ENCODE measurements at regions not wholly inside any gene's neighbourhood (a gene's known extent, or its start where the extent isn't known, plus 50 kb on each side); places are given as distances from the start of the nearest gene placed in this dataset.

- no peaks in the 10 kb centered on the region for H3K9me1 ChIP-seq (ENCODE audit: control insufficient read depth, insufficient read depth, low read length)
- no peaks in the 10 kb centered on the region for H3K36me3 ChIP-seq (ENCODE audit: control insufficient read depth, insufficient read depth, low read length)
- BruUV-seq (replicated peaks): no TSS peak
- no peaks in the 10 kb centered on the region for H3K79me2 ChIP-seq (ENCODE audit: control insufficient read depth, insufficient read depth, low read length)
- intact Hi-C loops (cut with micrococcal nuclease): no loop called here
- peak overlapping the region; percentile 36 for H3K4me2 ChIP-seq (ENCODE audit: insufficient read depth, low read length)
- 1% methylated on average over 3 of the region's 3 CpGs for WGBS (ENCODE audit: insufficient coverage, low coverage, missing lambda C conversion rate)
- no peak overlapping the region for H3K4me3 ChIP-seq
- H3K4me1 ChIP-seq (replicated peaks in 1 of 2; ENCODE audit: control insufficient read depth in 2 of 2, insufficient read depth in 2 of 2, low read length in 2 of 2): peaks cover 3 to 14% of the 10 kb centered on the region in 2 experiments; a peak in 3 of 5 replicates
- DNase-seq (ENCODE audit: extremely low read depth in 1 of 4, low spot score in 3 of 4) (peak in 2 of 4 experiments; percentile 64 to 77), FAIRE-seq (peak; percentile 77), ATAC-seq (peak; percentile 81)
- peaks cover 2 to 8% of the 10 kb centered on the region in 2 experiments; a peak in 2 of 5 replicates for H3K27me3 ChIP-seq (ENCODE audit: control insufficient read depth in 2 of 2, insufficient read depth in 2 of 2, low read length in 2 of 2)
- ChIA-PET CTCF (ENCODE audit: low intra/inter-chr PET ratio) (no interaction called here), POLR2A (interaction anchor here (1.0 to 2.2 kb wide), 6 partner anchors 9 to 146 kb away, joined by 3 to 8 read pairs (median 5); no protein-coding TSS in a partner anchor)
- H3K27ac ChIP-seq (ENCODE audit: extremely low read depth, low read depth, low read length): no peak overlapping the region
- no peak overlapping the region for H3K9ac ChIP-seq (ENCODE audit: insufficient read depth in 1 of 2, low read depth in 2 of 2, low read length in 2 of 2)
- 0 out of 2 replicates have a peak, but pooled peaks cover 2% of the 10 kb centered on the region for H4K20me1 ChIP-seq (replicated peaks; ENCODE audit: control insufficient read depth, insufficient read depth, low read length)
- in situ Hi-C loops (cut with MboI): no loop called here
- 0 out of 2 replicates have a peak overlapping the region, but pooled peaks have one; percentile 11 for H2AFZ ChIP-seq (ENCODE audit: low read depth, low read length)
- H3K9me3 ChIP-seq (replicated peaks; ENCODE audit: control insufficient read depth, insufficient read depth, low read depth, low read length): no peaks in the 10 kb centered on the region
- TF ChIP-seq CTBP1 (IDR thresholded peaks at IDR 0.05; ENCODE audit: borderline replicate concordance) (no peak), KDM5B (IDR thresholded peaks at IDR 0.05; ENCODE audit: insufficient replicate concordance, low read depth, low read length) (no peak), YY1 (IDR thresholded peaks at IDR 0.05; ENCODE audit: borderline replicate concordance in 1 of 3, control insufficient read depth in 1 of 3, extremely low read depth in 1 of 3, insufficient read depth in 3 of 3, insufficient read length in 1 of 3, insufficient replicate concordance in 2 of 3, low read depth in 1 of 3, low read length in 2 of 3) (no peak), FUS (optimal IDR thresholded peaks at IDR 0.05; ENCODE audit: low read depth, low read length) (no peak), SRSF9 (IDR thresholded peaks at IDR 0.05; ENCODE audit: borderline replicate concordance, low read depth, low read length) (no peak), ERF (CRISPR knock-in tag; IDR thresholded peaks at IDR 0.05) (no peak), PML (IDR thresholded peaks at IDR 0.05; ENCODE audit: low read length) (0 out of 2 replicates have a peak, but pooled peaks have one; percentile 30), ZNF197 (CRISPR knock-in tag; IDR thresholded peaks at IDR 0.05; ENCODE audit: low read depth) (no peak), ZNF696 (CRISPR knock-in tag; conservative IDR thresholded peaks at IDR 0.05) (no peak), MLX (CRISPR knock-in tag; conservative IDR thresholded peaks at IDR 0.05) (no peak), NCOA6 (IDR thresholded peaks at IDR 0.05) (no peak), EP400 (IDR thresholded peaks at IDR 0.05) (peak; percentile 21; the same call in 1 of the 2 replicates), ZNF764 (CRISPR knock-in tag; IDR thresholded peaks at IDR 0.05; ENCODE audit: low read depth) (no peak), ARNT (IDR thresholded peaks at IDR 0.05) (0 out of 4 replicates have a peak, but pooled peaks of 1 of the 2 experiments have one; percentile 30), CC2D1A (IDR thresholded peaks at IDR 0.05) (peak; percentile 55; the same call in 1 of the 2 replicates), POLR2AphosphoS5 (IDR thresholded peaks at IDR 0.05; ENCODE audit: control insufficient read depth, insufficient read depth, low read depth, low read length) (peak; percentile 67; the same call in 1 of the 2 replicates), ZBTB9 (CRISPR knock-in tag; IDR thresholded peaks at IDR 0.05) (no peak), SLC30A9 (CRISPR knock-in tag; IDR thresholded peaks at IDR 0.05) (no peak), ZEB2 (IDR thresholded peaks at IDR 0.05) (no peak), STAT5A (IDR thresholded peaks at IDR 0.05; ENCODE audit: borderline replicate concordance, low read length) (peak; percentile 55; the same call in 1 of the 2 replicates)
- TF ChIP-seq, protein P1, sequence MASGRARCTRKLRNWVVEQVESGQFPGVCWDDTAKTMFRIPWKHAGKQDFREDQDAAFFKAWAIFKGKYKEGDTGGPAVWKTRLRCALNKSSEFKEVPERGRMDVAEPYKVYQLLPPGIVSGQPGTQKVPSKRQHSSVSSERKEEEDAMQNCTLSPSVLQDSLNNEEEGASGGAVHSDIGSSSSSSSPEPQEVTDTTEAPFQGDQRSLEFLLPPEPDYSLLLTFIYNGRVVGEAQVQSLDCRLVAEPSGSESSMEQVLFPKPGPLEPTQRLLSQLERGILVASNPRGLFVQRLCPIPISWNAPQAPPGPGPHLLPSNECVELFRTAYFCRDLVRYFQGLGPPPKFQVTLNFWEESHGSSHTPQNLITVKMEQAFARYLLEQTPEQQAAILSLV (tag; IDR thresholded peaks at IDR 0.05): no peak
These were observed 102.5 kb upstream of the RAI14 start for GRCh38 chr5:34553581-34553980.

Data from K562 (cell line).